ENCODE measurements at regions not wholly inside any gene's neighbourhood (a gene's known extent, or its start where the extent isn't known, plus 50 kb on each side); places are given as distances from the start of the nearest gene placed in this dataset.
"Not testable (repeated sequence)": the region's sequence is repeated elsewhere in the genome, so short reads cannot be mapped to it uniquely, and the experiment has no call there.

DNA sequence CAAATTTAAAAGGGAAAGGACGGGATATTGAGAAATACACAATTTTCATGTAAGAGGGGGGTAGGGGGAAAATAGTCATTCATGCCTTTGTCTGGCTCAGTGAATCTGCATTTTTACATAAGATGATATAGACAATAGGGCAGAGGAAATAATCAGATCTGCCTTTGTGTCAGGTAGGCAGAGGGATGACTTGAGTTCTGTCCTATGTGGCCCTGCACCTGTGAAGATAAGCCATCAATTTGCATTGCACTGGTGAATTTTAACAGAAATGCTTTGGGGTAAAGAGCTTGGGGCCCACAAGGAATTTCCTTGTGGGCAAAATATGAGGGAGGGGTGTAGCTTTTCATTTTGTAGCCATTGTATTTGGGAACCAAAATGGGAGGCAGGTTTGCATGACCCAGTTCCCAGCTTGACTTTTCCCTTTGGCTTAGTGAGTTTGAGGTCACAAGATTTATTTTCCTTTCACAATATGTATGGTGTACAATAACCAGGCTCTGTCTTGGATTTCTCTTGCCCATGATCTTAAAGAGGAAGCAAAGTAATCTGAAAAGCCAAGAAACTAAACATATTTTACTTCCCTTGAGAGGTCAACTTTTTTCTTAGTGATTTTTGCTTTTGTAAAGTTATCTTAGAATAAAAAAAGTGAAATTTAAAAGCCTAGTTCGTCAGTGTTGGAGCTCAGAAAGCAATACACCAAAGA is 77.7 kb upstream of the SORL1 start:
- Histone ChIP-seq H3K27me3 (replicated peaks) (no peaks in the 10 kb centered on the region), H3K27ac (no peak overlapping the region), H3K36me3 (replicated peaks) (no peaks in the 10 kb centered on the region), H3K4me3 (ENCODE audit: low read depth, low read length) (no peak overlapping the region)
- in situ Hi-C loops (cut with HindIII; ENCODE audit: low pct_ligation_motif_present, low sequenced_read_pairs) = no loop called here
- TF ChIP-seq, protein P1, sequence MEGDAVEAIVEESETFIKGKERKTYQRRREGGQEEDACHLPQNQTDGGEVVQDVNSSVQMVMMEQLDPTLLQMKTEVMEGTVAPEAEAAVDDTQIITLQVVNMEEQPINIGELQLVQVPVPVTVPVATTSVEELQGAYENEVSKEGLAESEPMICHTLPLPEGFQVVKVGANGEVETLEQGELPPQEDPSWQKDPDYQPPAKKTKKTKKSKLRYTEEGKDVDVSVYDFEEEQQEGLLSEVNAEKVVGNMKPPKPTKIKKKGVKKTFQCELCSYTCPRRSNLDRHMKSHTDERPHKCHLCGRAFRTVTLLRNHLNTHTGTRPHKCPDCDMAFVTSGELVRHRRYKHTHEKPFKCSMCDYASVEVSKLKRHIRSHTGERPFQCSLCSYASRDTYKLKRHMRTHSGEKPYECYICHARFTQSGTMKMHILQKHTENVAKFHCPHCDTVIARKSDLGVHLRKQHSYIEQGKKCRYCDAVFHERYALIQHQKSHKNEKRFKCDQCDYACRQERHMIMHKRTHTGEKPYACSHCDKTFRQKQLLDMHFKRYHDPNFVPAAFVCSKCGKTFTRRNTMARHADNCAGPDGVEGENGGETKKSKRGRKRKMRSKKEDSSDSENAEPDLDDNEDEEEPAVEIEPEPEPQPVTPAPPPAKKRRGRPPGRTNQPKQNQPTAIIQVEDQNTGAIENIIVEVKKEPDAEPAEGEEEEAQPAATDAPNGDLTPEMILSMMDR (IDR thresholded peaks at IDR 0.05; ENCODE audit: low read depth, low read length, missing control alignments) = no peak
- DNase-seq = no peak

DNA sequence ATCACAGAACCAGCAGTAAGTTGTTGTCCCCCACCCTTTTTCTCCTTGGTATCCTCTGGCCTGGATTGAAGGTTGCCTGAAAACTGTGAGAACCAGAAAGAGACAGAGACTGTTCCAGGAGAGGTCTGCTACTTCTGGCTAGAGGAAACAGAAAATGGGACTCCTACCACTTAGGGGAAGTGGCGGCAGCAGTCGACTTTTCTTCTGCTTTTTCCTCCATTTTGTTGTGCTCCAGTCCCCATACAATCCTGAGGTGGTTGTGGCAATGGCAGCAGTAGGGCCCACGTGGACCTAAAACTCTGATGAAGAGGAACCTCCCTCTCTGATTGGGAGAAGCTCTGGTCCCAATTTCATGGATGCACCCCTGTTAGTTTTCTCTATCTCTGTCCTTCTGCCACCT is 76.0 kb upstream of the SORL1 start:
- no peak overlapping the region for H3K27ac ChIP-seq
- no peaks in the 10 kb centered on the region for H3K27me3 ChIP-seq (replicated peaks)
- DNase-seq = no peak
- TF ChIP-seq, protein P1 (IDR thresholded peaks at IDR 0.05; ENCODE audit: low read depth, low read length, missing control alignments) = no peak
- no peaks in the 10 kb centered on the region for H3K36me3 ChIP-seq (replicated peaks)
- in situ Hi-C loops (cut with HindIII; ENCODE audit: low pct_ligation_motif_present, low sequenced_read_pairs) = no loop called here
- no peak overlapping the region for H3K4me3 ChIP-seq (ENCODE audit: low read depth, low read length)

DNA sequence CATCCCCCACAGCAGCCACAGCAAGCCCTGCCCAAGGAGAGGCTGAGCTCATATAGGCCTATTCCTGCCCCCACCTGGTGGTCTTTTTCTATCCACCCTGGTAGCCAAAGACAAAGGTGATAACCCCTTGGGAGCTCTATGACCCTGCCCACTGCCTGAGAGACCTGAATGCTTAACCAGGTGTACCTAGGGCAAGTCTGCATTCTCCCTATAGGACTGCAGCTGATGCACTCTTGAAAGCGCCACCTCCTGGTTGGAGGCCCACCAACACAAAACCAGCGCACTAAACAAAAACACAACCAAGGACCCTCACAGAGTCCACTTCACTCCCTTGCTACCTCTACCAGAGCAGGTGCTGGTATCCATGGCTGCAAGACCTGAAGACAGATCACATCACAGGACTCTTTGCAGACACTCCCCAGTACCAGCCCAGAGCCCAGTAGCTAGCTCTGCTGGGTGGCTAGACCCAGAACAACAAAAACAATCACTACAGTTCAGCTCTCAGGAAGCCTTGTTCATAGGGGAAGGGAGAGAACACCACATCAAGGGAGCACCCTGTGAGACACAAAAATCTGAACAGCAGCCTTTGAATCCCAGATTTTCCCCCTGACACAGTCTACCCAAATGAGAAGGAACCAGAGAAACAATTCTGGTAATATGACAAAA is 72.8 kb upstream of the SORL1 start:
- H3K36me3 ChIP-seq (replicated peaks); H3K4me3 ChIP-seq (ENCODE audit: low read depth, low read length); H3K27ac ChIP-seq; H3K27me3 ChIP-seq (replicated peaks); in situ Hi-C loops (cut with HindIII; ENCODE audit: low pct_ligation_motif_present, low sequenced_read_pairs); DNase-seq: not testable (repeated sequence)

DNA sequence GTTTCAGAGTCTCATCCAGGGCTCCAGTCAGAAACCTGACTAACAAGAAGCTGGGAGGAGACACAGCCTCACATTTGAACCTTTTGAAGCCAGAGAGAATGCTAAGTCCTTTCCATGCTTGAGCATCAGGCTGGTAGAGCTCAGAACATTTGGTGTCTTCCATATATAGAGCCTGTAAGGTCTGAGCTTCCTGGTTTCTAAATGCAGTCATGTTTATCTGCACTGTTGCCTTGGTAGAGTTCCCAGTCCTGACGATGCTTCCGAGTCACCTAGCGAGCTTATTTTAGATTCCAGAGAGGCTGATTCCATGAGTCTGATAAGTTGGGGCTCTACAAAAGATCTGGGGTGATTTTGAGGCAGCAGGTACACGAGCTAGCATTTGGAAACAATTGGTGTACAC is 68.4 kb upstream of the SORL1 start:
- TF ChIP-seq, protein P1 (IDR thresholded peaks at IDR 0.05; ENCODE audit: low read depth, low read length, missing control alignments) = no peak
- H3K27ac ChIP-seq = no peak overlapping the region
- H3K4me3 ChIP-seq (ENCODE audit: low read depth, low read length) = no peak overlapping the region
- in situ Hi-C loops (cut with HindIII; ENCODE audit: low pct_ligation_motif_present, low sequenced_read_pairs) = no loop called here
- DNase-seq = no peak
- no peaks in the 10 kb centered on the region for H3K36me3 ChIP-seq (replicated peaks)
- H3K27me3 ChIP-seq (replicated peaks) = no peaks in the 10 kb centered on the region

DNA sequence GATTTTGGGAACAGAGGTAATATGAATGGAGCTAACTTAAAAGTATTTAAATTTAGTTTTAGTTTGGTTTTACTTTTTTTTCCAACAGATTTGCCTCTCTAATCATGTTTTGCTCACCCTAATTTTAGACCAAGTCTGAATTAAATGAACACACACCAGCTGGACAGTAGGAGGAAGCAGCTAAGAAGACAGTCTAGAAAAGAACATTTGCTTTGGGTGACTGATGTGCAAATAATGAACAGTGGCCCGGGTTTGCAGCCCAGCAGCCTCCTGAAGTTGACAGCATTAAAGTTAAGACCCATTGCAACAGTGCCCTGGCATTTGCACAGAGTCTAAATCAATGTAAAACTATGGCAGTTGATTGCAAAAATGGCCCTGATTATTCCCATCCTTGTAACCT is 66.4 kb upstream of the SORL1 start:
- H3K36me3 ChIP-seq (replicated peaks) = no peaks in the 10 kb centered on the region
- H3K27me3 ChIP-seq (replicated peaks) = no peaks in the 10 kb centered on the region
- TF ChIP-seq, protein P1 (IDR thresholded peaks at IDR 0.05; ENCODE audit: low read depth, low read length, missing control alignments) = no peak
- no peak overlapping the region for H3K4me3 ChIP-seq (ENCODE audit: low read depth, low read length)
- in situ Hi-C loops (cut with HindIII; ENCODE audit: low pct_ligation_motif_present, low sequenced_read_pairs) = no loop called here
- H3K27ac ChIP-seq = no peak overlapping the region
- no peak for DNase-seq
